ENCODE measurements at regions not wholly inside any gene's neighbourhood (a gene's known extent, or its start where the extent isn't known, plus 50 kb on each side); places are given as distances from the start of the nearest gene placed in this dataset.

DNA sequence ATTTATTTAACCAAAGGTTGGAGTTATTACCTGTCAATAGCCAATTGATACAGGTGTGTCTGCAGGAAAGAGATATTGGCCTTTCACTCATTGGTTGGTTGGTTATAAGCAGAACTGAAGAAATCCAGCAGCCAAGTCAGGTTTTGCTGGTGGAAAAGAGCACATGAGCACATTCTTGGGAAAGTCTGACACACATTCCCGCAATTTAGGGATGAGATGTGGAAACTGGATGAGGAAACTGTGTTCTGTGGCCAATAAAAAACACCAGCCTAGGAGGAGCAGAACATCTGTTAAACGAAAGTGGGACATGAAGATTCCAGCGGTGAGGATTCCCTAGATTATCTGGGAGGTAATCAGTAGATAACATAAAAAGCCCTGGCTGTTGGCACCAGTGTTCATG lies 567.4 kb upstream of the CPEB2 start:
- no peak overlapping the region for H3K4me3 Mint-ChIP-seq
- no peaks in the 10 kb centered on the region for H3K4me1 Mint-ChIP-seq
- Histone ChIP-seq H3K4me3 (ENCODE audit: low read length) (no peak overlapping the region), H3K36me3 (ENCODE audit: insufficient read depth, low read length) (no peaks in the 10 kb centered on the region), H3K27ac (ENCODE audit: low read depth, low read length) (no peak overlapping the region), H3K9me3 (ENCODE audit: low read length) (no peaks in the 10 kb centered on the region), H3K4me1 (ENCODE audit: insufficient read depth, low read length) (no peaks in the 10 kb centered on the region), H3K27me3 (ENCODE audit: insufficient read depth, low read length, poor library complexity, severe bottlenecking) (no peaks in the 10 kb centered on the region)
- H3K27me3 Mint-ChIP-seq, result no peaks in the 10 kb centered on the region
- ChIA-PET CTCF (no interaction called here), POLR2A (no interaction called here)
- no peaks in the 10 kb centered on the region for H3K36me3 Mint-ChIP-seq
- no peak overlapping the region for H3K27ac Mint-ChIP-seq
- H3K9me3 Mint-ChIP-seq, result peaks cover 0 to 5% (median 2%) of the 10 kb centered on the region in 5 donors
- no peak for DNase-seq

DNA sequence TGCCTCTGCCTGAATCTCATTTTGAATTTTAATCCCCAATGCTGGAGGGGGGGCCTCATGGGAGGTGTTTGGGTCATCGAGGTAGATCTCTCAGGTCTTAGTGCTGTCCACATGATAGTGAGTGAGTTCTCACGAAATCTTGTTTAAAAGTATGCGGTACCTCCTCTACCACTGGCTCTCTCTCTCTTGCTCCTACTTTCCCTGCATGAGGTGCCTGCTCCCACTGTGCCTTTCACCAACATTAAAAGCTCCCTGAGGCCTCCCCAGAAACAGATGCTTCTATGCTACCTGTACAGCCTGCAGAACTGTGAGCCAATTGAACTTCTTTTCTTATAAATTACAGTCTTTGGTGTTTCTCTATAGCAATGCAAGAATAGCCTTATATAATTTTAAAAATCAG lies 560.7 kb upstream of the CPEB2 start:
- Mint-ChIP-seq H3K4me1 (no peaks in the 10 kb centered on the region), H3K4me3 (no peak overlapping the region), H3K9me3 (peaks cover 0 to 10% (median 4%) of the 10 kb centered on the region in 5 donors), H3K27ac (no peak overlapping the region), H3K27me3 (peaks cover 0 to 2% of the 10 kb centered on the region in 2 donors), H3K36me3 (no peaks in the 10 kb centered on the region)
- Histone ChIP-seq H3K27me3 (ENCODE audit: insufficient read depth, low read length, poor library complexity, severe bottlenecking) (no peaks in the 10 kb centered on the region), H3K27ac (ENCODE audit: low read depth, low read length) (no peak overlapping the region), H3K9me3 (ENCODE audit: low read length) (no peaks in the 10 kb centered on the region), H3K4me1 (ENCODE audit: insufficient read depth, low read length) (no peaks in the 10 kb centered on the region), H3K36me3 (ENCODE audit: insufficient read depth, low read length) (no peaks in the 10 kb centered on the region), H3K4me3 (ENCODE audit: low read length) (no peak overlapping the region)
- POLR2A ChIA-PET, result no interaction called here
- CTCF ChIA-PET, result no interaction called here
- no peak for DNase-seq

- Mint-ChIP-seq H3K4me3 (no peak overlapping the region), H3K36me3 (no peaks in the 10 kb centered on the region), H3K27ac (peak overlapping the region in 1 of 8 donors; percentile 17), H3K9me3 (peaks cover 0 to 9% (median 2%) of the 10 kb centered on the region in 5 donors), H3K27me3 (peaks cover 0 to 2% of the 10 kb centered on the region in 2 donors), H3K4me1 (no peaks in the 10 kb centered on the region)
- no peak overlapping the region for H3K27ac ChIP-seq (ENCODE audit: low read depth, low read length)
- no peak for DNase-seq
- no peaks in the 10 kb centered on the region for H3K9me3 ChIP-seq (ENCODE audit: low read length)
- POLR2A ChIA-PET, result no interaction called here
- no peaks in the 10 kb centered on the region for H3K36me3 ChIP-seq (ENCODE audit: insufficient read depth, low read length)
- no peak overlapping the region for H3K4me3 ChIP-seq (ENCODE audit: low read length)
- no peaks in the 10 kb centered on the region for H3K27me3 ChIP-seq (ENCODE audit: insufficient read depth, low read length, poor library complexity, severe bottlenecking)
- H3K4me1 ChIP-seq (ENCODE audit: insufficient read depth, low read length), result no peaks in the 10 kb centered on the region
- CTCF ChIA-PET, result no interaction called here
Measured at GRCh38 chr4:14445882-14446281, 556.4 kb upstream of the CPEB2 start.

GRCh38 chr4:14446311-14446710 lies 556.0 kb upstream of the CPEB2 start:
- peaks cover 0 to 2% of the 10 kb centered on the region in 2 donors for H3K27me3 Mint-ChIP-seq
- no peak for DNase-seq
- no peaks in the 10 kb centered on the region for H3K4me1 Mint-ChIP-seq
- Histone ChIP-seq H3K4me1 (ENCODE audit: insufficient read depth, low read length) (no peaks in the 10 kb centered on the region), H3K27ac (ENCODE audit: low read depth, low read length) (no peak overlapping the region), H3K9me3 (ENCODE audit: low read length) (no peaks in the 10 kb centered on the region), H3K27me3 (ENCODE audit: insufficient read depth, low read length, poor library complexity, severe bottlenecking) (no peaks in the 10 kb centered on the region), H3K4me3 (ENCODE audit: low read length) (no peak overlapping the region), H3K36me3 (ENCODE audit: insufficient read depth, low read length) (no peaks in the 10 kb centered on the region)
- ChIA-PET POLR2A (no interaction called here), CTCF (no interaction called here)
- no peak overlapping the region for H3K4me3 Mint-ChIP-seq
- H3K27ac Mint-ChIP-seq, result no peak overlapping the region
- peaks cover 0 to 5% (median 2%) of the 10 kb centered on the region in 5 donors for H3K9me3 Mint-ChIP-seq
- H3K36me3 Mint-ChIP-seq, result no peaks in the 10 kb centered on the region

- H3K4me1 Mint-ChIP-seq, result no peaks in the 10 kb centered on the region
- POLR2A ChIA-PET, result no interaction called here
- no peak overlapping the region for H3K4me3 Mint-ChIP-seq
- Histone ChIP-seq H3K36me3 (ENCODE audit: insufficient read depth, low read length) (no peaks in the 10 kb centered on the region), H3K4me3 (ENCODE audit: low read length) (no peak overlapping the region), H3K4me1 (ENCODE audit: insufficient read depth, low read length) (no peaks in the 10 kb centered on the region), H3K27me3 (ENCODE audit: insufficient read depth, low read length, poor library complexity, severe bottlenecking) (no peaks in the 10 kb centered on the region), H3K27ac (ENCODE audit: low read depth, low read length) (no peak overlapping the region), H3K9me3 (ENCODE audit: low read length) (no peaks in the 10 kb centered on the region)
- H3K9me3 Mint-ChIP-seq, result peaks cover 0 to 5% (median 2%) of the 10 kb centered on the region in 5 donors
- DNase-seq, result no peak
- H3K27me3 Mint-ChIP-seq, result peaks cover 0 to 2% of the 10 kb centered on the region in 2 donors
- H3K27ac Mint-ChIP-seq, result no peak overlapping the region
- CTCF ChIA-PET, result no interaction called here
- H3K36me3 Mint-ChIP-seq, result no peaks in the 10 kb centered on the region
Measured at GRCh38 chr4:14446904-14447303, 555.4 kb upstream of the CPEB2 start.

DNA sequence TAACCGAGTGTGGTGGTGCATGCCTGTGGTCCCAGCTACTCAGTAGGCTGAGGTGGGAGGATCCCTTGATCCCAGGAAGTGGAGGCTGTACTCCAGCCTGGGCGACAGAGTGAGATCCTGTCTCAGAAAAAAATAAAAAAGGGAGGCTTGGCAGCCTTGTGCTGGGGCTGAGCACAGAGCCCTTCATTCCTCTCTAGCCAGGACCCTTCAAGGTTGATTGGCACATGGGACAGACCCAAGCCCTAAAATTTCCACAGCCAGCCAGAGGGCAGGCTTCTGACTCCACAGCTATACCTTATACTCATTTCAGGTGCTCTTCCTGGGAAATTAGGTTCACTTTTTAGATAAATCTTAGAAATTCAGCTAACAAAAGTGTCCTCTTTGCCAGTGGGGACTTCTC lies 553.0 kb upstream of the CPEB2 start:
- ChIA-PET CTCF (no interaction called here), POLR2A (no interaction called here)
- Histone ChIP-seq H3K4me3 (ENCODE audit: low read length) (no peak overlapping the region), H3K4me1 (ENCODE audit: insufficient read depth, low read length) (no peaks in the 10 kb centered on the region), H3K27ac (ENCODE audit: low read depth, low read length) (no peak overlapping the region), H3K9me3 (ENCODE audit: low read length) (no peaks in the 10 kb centered on the region), H3K36me3 (ENCODE audit: insufficient read depth, low read length) (no peaks in the 10 kb centered on the region), H3K27me3 (ENCODE audit: insufficient read depth, low read length, poor library complexity, severe bottlenecking) (no peaks in the 10 kb centered on the region)
- Mint-ChIP-seq H3K27ac (no peak overlapping the region), H3K36me3 (peaks cover 0 to 2% (median 0%) of the 10 kb centered on the region in 3 donors), H3K27me3 (peaks cover 0 to 2% of the 10 kb centered on the region in 2 donors), H3K9me3 (peaks cover 0 to 5% (median 2%) of the 10 kb centered on the region in 5 donors), H3K4me3 (no peak overlapping the region), H3K4me1 (no peaks in the 10 kb centered on the region)
- no peak for DNase-seq

DNA sequence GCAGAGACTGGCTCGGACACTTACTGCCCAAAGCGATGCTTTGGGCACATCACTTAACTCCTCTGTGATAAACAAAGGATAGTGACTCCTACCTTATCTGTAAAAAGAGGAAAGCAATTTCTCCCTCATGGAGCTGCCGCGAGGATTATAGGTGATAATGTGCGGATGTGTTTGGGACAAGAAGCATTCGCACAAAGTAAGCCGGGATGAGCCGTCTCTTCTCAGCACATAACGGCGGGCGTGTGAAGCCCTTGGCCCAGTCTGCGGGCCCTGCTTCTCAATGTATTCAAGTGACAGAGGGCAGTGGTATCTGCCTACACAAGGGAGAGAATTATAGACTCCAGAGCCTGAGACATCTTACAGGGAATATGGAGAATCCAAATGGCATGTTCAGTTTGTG lies 550.3 kb upstream of the CPEB2 start:
- ChIA-PET CTCF (no interaction called here), POLR2A (no interaction called here)
- no peak overlapping the region for H3K27ac Mint-ChIP-seq
- H3K4me1 Mint-ChIP-seq, result no peaks in the 10 kb centered on the region
- no peak overlapping the region for H3K4me3 Mint-ChIP-seq
- H3K9me3 Mint-ChIP-seq, result peaks cover 0 to 4% (median 0%) of the 10 kb centered on the region in 5 donors
- Histone ChIP-seq H3K27ac (ENCODE audit: low read depth, low read length) (no peak overlapping the region), H3K4me1 (ENCODE audit: insufficient read depth, low read length) (no peaks in the 10 kb centered on the region), H3K27me3 (ENCODE audit: insufficient read depth, low read length, poor library complexity, severe bottlenecking) (no peaks in the 10 kb centered on the region), H3K4me3 (ENCODE audit: low read length) (no peak overlapping the region), H3K9me3 (ENCODE audit: low read length) (no peaks in the 10 kb centered on the region), H3K36me3 (ENCODE audit: insufficient read depth, low read length) (no peaks in the 10 kb centered on the region)
- H3K27me3 Mint-ChIP-seq, result no peaks in the 10 kb centered on the region
- H3K36me3 Mint-ChIP-seq, result peaks cover 0 to 2% (median 0%) of the 10 kb centered on the region in 3 donors
- DNase-seq, result no peak

DNA sequence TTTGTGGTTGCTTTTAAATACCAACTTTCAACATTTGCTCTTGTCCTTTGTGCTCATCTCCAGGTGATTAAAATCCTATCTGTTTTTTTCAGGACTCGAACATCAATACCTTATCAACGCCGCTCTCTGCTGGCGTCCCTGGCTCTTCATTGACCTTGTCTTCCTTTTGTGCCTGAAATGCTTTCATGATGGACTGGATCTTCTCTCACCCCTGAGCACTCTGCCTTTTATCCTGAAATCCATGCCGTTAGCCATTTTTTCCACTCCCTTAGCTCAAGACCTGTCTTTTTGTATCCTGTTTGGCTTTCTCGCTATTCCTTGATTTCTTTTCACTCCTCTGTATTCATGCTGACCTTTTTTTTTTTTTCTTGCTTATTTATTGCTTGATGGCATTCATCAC lies 549.5 kb upstream of the CPEB2 start:
- no peaks in the 10 kb centered on the region for H3K9me3 ChIP-seq (ENCODE audit: low read length)
- no peaks in the 10 kb centered on the region for H3K4me1 ChIP-seq (ENCODE audit: insufficient read depth, low read length)
- H3K36me3 ChIP-seq (ENCODE audit: insufficient read depth, low read length), result no peaks in the 10 kb centered on the region
- CTCF ChIA-PET, result no interaction called here
- Mint-ChIP-seq H3K36me3 (peaks cover 0 to 2% (median 0%) of the 10 kb centered on the region in 3 donors), H3K4me1 (no peaks in the 10 kb centered on the region), H3K4me3 (no peak overlapping the region), H3K27me3 (no peaks in the 10 kb centered on the region), H3K9me3 (peaks cover 0 to 4% (median 0%) of the 10 kb centered on the region in 5 donors), H3K27ac (no peak overlapping the region)
- POLR2A ChIA-PET, result no interaction called here
- H3K27ac ChIP-seq (ENCODE audit: low read depth, low read length), result no peak overlapping the region
- H3K4me3 ChIP-seq (ENCODE audit: low read length), result no peak overlapping the region
- DNase-seq, result no peak
- H3K27me3 ChIP-seq (ENCODE audit: insufficient read depth, low read length, poor library complexity, severe bottlenecking), result no peaks in the 10 kb centered on the region

DNA sequence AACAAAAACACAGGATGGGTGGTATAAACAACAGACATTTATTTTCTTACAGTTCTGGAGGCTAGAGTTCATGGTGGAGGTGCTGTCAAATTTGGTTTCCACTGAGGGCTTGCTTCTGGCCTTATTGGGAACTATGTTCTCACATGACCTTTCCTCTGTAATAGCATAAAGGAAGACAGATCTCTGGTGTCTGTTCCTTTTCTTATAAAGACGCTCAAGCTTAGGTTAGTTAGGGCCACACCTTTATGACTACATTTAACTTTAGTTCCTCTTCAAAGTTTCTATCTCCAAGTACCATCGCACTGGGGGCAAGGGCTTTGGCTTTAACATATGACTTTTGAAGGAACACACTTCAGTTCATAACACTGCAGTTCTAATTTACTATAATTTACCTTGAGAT lies 543.8 kb upstream of the CPEB2 start:
- ChIA-PET POLR2A (no interaction called here), CTCF (no interaction called here)
- Histone ChIP-seq H3K4me3 (ENCODE audit: low read length) (no peak overlapping the region), H3K27me3 (ENCODE audit: insufficient read depth, low read length, poor library complexity, severe bottlenecking) (no peaks in the 10 kb centered on the region), H3K4me1 (ENCODE audit: insufficient read depth, low read length) (no peaks in the 10 kb centered on the region), H3K36me3 (ENCODE audit: insufficient read depth, low read length) (no peaks in the 10 kb centered on the region), H3K9me3 (ENCODE audit: low read length) (no peaks in the 10 kb centered on the region), H3K27ac (ENCODE audit: low read depth, low read length) (no peak overlapping the region)
- Mint-ChIP-seq H3K4me1 (no peaks in the 10 kb centered on the region), H3K27me3 (no peaks in the 10 kb centered on the region), H3K4me3 (no peak overlapping the region), H3K27ac (no peak overlapping the region), H3K9me3 (peaks cover 4 to 10% (median 6%) of the 10 kb centered on the region in 5 donors), H3K36me3 (no peaks in the 10 kb centered on the region)
- DNase-seq, result no peak

Measured in CD8-positive, alpha-beta memory T cell (primary cell).